IPS DF 4.7 (cell line): ENCODE measurements at regions not wholly inside any gene's neighbourhood (a gene's known extent, or its start where the extent isn't known, plus 50 kb on each side); places are given as distances from the start of the nearest gene placed in this dataset.

Experiments used
- DNase-seq: peaks from one replicate; pipeline ENCODE4 v3.0.0-alpha.2; 2013; ENCODE audit warnings: low spot score; ENCODE audit errors: extremely low read depth

DNA sequence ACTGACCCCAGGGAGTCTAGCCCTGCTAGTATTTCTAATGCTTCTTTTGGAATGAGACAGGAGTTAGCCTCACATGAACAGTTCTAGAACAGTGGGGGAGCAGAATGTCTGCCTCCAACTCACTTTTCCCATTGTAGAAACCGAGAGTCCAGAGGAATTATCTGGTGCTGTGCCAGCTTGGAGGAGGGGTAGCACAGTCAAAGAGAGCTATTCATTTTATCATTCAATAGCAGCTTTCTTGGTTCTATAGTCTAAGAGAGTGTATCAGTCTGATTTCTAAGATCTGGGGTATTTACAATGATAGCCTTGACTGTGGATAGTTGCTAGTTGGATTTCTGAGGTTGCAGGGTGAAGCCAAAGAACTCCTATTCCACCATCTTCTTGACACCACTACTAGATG, 448.2 kb downstream of the RFPL4B start:
- DNase-seq: no peak

DNA sequence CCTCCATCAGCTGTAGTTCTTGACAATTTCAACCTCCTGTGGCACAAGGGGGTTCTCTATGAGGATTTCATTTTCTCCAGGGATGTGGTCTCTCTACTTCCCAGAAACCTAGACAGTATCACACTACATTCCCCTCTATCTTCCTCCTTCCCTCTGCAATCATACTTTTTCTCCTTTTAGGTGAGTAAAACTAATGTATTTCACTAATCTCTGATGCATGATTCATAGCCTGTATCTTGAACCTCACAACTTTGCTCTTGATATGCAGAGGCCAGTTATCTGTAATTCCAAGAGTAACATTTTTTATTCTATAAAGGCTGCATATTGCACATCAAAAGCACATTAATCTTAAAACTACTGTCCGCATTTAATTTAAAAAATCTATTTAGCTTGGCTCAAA, 449.6 kb downstream of the RFPL4B start:
- DNase-seq: no peak

DNA sequence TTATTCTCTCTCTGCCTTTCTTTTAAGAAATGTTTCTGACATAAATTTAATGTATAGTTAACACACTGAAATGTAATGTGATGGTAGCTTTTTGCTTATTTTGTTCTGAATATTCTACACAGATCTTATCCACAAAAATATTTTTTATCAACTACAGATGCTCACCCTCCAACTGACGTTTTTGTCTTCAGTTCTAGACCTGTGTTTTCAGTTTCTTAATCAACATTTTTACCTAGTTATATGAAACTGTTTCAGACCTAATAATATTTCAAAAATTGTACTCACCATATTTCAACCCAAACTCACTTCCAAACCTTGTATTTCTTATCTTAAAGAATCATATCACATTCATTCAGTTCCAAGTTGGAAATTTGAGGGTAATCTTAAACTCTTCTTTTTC, 452.8 kb downstream of the RFPL4B start:
- no peak for DNase-seq

DNA sequence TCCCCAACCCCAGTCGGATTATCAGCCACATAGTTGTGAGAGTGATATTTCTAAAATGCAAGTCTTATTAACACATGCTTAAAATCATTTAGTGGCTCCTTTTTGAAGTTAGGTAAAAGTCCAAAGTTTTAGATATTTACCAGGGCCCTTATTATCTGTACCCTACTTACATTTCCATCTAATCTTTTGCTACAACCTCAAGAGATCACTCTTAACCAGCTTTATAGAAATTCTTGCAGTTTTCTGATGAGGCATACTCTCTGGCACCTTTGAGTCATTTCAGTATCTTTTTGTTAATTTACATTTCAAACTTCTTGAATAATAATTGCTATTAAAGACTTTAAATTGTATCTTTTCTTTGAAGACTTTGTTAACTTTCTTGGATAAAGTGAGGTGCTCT, 453.3 kb downstream of the RFPL4B start:
- DNase-seq: no peak

DNA sequence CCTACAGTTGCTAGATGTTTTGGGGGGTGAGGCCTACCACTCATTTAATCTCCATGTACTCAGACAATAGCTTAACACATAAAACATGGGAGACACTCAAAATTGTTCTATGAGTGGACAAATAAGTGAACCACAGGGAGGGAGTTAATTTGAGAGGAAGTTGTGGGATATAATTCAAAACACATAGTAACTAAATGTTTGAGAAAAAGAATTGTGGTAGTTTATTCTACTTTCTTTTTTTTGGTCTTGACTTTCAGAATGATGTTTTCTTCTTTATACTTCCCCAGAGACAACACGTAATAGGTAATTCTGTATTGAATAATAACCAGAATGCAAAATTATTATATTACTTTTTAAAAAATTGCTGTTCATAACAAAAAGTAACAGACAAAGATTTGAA, 453.8 kb downstream of the RFPL4B start:
- DNase-seq: no peak

DNA sequence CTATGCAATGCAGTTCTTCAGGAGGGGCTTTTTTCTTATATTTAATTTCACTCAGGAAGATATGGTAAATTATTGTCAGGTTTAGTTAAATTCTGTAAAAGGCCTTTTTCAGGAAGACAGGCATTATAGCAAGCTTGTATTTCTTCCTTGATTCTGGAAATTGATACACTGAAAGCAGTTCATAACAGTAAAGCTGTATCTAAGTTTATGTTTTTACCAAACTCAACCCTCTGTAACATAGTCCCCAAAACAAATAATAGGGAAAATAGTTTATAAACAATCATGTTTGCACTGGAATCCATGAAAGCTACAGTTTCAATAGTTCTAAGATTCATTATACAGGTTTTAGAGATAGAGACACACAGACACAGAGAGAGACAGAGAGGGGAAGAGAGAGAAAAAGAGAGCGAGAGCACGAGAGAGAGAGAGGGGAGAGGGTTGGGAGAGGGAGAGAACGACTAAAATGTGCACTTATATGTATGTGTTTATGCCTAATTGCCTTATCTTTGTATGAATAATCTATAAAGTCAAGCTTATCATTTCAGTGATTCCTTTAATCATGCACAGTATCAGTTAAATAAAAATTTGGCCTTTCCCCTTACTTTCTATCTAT, 454.4 kb downstream of the RFPL4B start:
- no peak for DNase-seq

DNA sequence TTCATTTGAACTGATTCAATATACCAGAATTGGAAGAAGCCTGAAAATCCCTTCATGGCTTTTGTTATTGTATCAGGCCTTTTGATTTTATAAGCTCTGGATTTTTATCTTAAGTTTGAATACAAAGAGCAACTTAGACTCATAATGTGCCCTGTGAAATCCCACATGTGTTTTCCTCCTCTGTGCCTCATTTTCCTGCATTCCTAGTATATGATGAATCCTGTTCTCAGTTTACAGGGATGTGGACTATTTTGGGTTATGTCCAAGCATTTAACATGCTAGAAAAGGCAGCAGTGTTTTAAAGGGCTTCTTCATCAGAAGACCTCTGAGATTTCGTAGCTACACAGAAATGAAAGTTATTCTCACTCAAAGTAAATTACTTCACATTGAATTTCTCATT, 455.0 kb downstream of the RFPL4B start:
- DNase-seq: no peak

DNA sequence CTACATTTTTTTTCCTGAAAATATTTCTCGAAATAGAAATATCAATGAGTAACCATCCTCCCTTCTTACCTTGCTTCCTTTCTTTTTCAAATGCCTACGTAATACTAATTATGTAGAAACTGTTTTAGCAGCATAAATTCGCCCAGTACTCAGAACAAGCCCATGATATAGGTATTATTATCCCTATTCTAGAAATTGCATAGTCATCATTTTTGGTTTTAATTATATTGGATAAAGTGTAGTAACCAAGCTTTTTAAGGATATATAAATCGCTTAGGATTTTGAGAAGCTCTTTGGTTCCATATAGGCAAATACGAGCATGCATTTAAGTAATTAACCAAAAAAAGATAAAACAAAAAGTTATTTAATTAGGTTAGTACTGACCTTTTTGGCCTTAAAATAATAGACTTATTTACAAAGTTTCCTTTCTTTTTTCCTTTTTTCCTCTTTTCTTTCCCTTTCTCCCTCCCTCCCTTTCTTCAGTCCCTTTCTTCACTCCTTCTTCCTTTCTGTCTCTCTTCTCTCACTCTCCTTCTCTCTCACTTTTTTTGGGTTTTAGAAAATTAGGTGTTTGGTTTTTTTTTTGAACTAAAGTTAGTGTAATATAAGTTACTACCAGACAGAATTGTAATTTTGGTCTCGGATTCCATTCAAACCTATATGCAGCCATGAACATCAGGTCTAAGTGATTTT, 457.7 kb downstream of the RFPL4B start:
- no peak for DNase-seq

DNA sequence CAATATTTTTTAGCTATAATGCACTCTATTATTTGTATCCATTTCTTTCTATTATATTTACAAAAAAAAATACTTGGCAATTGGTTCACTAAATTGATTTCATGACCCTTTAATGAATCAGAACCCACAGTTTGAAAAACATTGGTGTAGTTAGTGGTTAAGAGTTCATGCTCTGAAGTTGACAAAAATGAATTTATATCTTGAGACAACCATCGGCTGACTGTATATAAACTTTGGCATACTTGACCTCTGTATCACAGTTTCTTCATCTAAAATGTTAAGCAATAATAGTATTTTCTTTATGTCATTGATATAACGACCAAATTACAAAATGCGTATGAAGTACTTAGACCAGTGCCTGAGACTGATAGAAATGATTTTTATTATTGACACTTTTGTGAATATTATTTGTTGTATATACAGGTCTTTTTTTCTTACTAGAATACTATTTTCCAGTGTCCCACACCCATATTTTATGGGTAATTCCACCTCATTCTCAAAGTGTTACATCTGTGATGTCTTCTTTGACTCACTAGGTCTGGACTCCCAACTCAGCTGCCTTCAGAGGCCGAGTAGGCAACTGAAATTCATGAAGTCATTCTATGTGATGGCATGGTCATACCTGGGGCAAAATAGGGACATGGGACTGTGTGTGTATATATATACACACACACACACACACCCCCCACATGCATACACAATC, 459.2 kb downstream of the RFPL4B start:
- DNase-seq: no peak

DNA sequence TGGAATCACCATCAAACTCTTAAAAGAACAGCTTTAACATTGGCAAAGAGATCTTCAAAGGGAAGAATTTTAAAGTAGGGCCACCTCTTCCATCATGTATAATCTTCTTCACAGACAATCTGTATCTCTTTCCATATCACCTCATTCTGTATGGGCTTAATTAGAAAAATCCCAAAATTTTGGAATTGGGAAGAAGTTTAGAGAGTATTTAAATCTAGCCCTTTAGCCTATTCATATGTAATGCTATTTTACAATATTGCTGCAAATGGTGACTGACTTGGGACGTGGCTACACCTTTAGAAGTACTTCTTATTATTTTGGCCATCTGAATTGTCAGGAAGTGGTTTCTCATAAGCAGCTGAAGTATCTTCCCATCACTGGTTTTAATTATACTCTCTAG, 474.3 kb downstream of the RFPL4B start:
- DNase-seq: no peak

DNA sequence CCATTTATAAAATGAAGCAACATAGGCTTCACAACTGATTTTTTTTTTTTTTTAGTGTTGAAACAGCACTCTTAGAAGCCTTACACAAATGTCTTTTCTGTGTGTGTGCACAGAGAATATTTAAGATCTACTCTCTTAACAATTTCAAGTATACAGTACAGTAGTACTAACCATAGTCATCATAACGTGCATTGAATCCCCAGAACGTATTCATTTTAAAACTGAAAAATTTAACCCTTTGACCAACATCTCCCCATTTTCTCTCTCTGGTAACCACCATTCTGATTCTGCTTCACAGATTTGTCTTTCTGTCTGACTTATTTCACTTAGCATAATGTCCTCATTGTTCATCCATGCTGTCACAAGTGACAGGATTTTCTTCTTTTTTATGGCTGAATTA, 475.6 kb downstream of the RFPL4B start:
- no peak for DNase-seq

DNA sequence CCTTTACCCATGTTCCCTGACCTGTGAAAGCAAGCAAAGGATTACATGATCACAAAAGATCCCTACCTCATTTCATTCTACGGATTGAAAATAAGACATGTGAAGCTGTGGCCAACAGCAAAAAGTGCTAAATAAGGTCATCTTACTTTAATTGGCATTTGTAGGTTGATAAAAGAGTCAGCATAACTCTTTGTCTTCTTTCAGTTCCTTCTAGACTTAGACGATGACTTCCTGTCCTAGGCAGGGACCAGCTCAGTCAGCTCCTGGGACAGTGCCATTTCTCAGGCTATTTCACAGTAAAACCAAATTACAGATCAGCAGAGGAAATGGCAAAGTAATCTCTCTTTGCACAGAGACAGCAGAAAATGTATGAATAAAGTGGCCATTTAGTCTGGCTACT, 480.7 kb downstream of the RFPL4B start:
- DNase-seq: no peak

DNA sequence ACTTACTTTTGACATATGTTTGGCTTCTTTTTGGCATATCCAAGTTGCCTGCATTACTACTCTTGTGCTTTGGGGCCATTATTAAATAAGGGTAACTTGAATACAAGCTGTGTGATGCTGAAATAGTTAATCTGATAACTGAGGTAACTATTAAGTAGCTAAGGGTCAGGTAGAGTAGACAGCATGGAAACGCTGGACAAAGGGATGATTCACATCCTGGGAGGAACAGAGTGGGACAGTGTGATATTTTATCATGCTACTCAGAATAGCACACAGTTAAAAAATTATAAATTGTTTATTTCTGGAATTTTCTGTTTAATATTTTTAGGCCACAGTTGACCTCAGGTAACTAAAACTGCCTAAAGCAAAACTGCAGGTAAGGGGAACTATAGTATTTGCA, 483.9 kb downstream of the RFPL4B start:
- no peak for DNase-seq

DNA sequence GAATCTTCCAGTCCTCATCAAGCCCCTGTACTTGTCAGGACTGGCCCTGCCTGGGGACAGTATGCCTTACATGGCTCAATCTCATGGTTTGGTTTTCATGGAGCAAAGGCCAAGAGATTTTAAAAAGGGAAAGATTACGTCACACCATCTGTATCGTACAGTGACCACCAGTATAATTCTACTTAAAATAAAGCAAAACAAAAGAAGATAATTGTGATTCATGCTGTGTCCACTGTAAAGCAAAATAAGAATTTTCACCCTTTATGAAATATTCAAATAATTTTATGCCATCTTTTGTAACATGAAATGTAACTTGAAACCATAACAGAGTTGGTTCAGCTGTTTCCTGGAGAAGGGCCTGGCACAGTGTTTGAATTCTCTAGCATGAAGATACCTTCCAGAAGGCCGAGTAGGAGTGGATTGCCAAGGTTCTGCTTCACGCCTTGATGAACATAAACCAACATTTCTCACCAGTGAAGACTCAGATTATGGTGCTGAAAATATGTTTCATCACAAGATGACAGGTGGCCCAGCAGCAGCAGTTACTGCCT, 486.5 kb downstream of the RFPL4B start:
- no peak for DNase-seq

DNA sequence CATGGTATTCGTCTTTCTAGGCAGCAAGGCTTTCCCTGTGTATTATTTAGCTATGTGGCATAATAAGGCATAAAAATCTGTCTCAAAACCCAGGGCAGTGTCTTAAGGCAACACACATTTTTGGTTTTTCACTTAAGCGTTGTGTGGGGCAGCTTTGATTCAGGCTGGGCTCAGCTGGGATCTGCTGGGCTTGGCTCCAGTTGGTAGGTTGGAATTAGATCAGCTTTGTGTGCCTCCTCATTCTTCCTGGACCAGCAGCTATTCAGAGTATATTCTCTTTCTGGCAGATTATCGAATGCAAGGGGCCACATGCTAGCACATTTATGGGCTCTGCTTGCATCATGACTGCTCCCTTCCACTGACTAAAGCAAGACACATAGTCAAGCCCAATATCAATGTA, 487.9 kb downstream of the RFPL4B start:
- DNase-seq: no peak

DNA sequence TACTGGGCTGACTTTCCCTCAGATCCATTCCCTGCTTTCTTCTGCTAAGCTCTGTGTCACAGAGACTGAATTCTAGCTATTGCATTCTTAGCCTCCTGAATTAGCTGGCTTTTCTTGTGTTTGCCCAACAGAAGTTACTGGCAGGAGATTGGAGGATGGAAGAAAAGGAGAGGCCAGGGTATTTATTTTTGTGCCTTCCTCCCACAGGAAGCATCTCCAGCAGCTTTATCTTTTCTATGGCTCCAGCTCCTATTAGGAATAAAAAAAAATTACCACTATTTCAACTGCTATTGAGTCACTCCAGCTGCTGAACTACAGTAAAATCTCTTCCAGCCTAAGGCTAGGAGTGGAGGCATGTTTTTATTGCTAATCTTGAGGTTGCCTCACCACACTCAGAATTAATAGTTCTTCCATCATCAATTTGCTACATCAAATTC, 492.4 kb downstream of the RFPL4B start:
- DNase-seq: no peak

DNA sequence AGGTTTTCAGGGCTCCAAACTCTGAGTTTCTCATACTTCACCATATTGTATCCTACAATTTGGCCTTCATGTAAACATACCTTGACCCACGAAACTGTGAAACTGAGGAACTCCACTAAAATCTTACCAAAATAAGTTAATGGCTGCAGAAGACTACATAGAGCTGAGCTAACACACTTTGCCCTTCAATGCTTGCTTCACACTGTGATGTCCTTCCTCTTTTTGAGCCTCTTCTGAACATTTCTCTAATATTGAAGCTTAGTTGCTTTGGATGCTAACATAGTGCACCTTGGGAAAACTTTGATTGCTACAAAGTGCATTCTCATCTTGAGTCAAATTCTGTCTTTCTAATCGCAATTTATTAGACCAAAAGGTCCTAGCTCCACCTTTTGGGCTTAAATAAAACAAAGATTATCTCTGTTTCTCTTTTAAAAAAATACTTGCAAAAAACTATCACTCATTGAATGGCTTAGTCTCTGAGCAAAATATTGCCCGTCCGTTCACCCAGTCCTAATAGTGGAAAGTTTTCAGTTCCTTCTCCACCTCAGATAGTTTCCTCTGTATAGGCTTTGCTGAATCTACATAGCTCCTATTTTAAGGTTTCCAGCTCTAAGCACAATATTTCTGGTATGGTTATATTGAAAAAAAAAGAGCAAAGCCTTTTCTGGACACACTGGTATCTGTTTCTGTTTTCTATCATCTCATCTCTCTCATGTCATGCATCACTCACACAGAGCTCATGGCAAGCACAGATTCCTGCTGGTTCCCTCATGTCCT, 494.6 kb downstream of the RFPL4B start:
- no peak for DNase-seq

DNA sequence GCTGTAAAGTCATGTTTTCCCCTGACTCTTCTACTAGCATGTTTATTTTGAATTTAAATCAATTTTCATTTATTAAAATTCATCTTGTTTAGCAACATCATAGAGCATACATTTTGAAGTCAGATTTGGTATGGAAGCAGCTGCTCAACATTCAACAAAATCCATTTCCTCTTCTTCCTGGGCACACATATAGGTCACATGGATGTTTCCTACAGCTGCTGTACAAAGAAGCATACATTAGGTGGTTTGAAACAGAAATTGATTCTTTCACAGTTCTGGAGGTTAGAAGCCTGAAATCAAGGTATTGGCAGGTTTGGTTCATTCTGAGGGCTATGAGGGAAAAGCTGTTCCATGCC, 495.2 kb downstream of the RFPL4B start:
- no peak for DNase-seq

DNA sequence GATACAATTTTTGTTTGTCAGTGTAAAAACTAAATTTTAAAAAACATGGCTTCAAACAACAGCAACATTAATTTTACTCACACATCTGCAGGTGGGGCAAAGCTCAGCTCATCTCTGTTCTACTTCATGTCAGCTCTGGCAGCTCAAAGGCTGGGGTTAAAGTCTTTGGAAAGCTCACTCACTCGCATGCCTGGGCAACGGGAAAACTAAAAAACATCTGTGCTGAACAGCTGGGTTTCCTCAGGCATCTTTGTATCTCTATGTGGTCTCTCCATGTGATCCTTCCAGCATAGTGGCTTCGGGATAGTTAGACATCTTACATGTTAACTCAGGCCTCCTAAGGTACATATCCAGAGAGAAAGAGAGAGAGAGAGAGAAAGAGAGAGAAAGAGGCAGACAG, 499.6 kb downstream of the RFPL4B start:
- no peak for DNase-seq

DNA sequence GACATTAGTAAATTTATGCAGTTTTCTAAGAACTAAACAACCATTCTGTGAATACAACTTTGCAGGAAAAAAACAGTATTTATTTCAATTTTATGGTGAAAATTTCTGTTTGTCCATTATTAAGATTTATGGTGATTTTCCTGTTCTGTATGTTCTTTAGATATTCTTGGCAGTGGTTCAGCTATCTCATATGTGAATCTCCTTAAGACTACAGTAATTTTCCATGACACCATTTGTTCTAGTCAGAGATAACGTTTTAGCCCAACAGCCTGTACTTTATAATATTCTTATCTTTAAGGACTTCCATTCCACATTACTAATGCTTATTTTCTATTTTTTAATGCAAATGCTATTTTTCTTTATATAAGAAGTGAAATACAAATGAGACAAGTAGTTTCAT, 504.0 kb downstream of the RFPL4B start:
- DNase-seq: no peak

DNA sequence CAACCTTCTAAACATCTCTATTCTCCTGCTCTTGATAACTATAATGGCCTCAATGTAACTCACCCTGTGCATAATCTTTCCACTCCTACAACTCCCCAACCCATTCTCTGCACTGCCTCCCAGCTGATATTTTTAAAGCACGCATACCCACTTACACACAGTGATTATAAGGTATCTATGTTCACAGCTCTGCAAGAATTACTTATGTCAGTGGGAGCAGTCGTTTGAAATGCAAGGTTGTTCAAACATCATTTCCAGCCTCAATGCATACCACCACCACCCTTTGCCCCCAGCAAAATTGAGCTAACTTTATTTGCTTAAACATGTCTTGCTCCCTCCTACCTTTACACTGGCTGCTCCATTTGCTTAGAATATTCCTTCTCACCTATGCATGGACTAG, 506.0 kb downstream of the RFPL4B start:
- no peak for DNase-seq

DNA sequence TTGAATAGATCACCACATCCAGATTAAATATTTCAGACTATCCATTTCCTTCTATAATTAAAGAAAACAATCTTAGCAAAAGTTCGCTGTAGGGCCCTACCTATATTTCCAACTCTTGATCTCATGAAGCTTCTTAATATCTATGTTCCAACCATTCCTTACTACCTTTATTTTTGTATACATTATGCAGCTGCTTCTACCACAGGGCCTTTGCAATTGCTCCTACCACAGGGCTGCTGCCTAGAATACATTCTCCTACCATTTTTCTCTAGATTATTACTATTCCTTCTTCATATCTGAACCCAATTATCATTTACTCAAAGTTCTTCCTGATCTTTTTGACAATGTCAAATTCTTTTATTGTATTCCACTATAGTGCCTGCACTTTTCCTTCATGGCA, 516.6 kb downstream of the RFPL4B start:
- DNase-seq: no peak
